Endothelial cell of umbilical vein (primary cell): ENCODE measurements at regions not wholly inside any gene's neighbourhood (a gene's known extent, or its start where the extent isn't known, plus 50 kb on each side); places are given as distances from the start of the nearest gene placed in this dataset.

Source experiments
- BruUV-seq: library from RNA; stranded (reverse); fragments of 400-500 nt; replicated peaks from 2 replicates; lab custom pipeline; 2021; lab: Mats Ljungman, UMichigan
- CTCF ChIA-PET: fragments of 300-600, 350-600 bp; sonication (Branson Sonifier 250); formaldehyde crosslinking; loops from one replicate; lab custom pipeline; 2021; ENCODE audit warnings: antibody characterized with exemption, inconsistent platforms; lab: Charles Lee
- POLR2A ChIA-PET: fragments of 300-600, 350-600 bp; sonication (Branson Sonifier 250); formaldehyde crosslinking; loops from one replicate; lab custom pipeline; 2021; ENCODE audit warnings: antibody characterized with exemption, inconsistent platforms; lab: Charles Lee
- DNase-seq: peaks from one replicate; pipeline ENCODE4 v3.0.0-alpha.2; 2011; ENCODE audit warnings: low read depth, low spot score
- FAIRE-seq: peaks from 2 replicates; lab custom pipeline; 2011; peaks lifted over from hg19 to GRCh38; lab: Jason Lieb, UNC
- H2AFZ ChIP-seq: 2 replicates; pipeline ENCODE4 v1.6.0; 2012; ENCODE audit warnings: low read depth, low read length, control low read depth, inconsistent platforms
- H3K27ac ChIP-seq: 2 replicates; pipeline ENCODE4 v1.5.1; 2011; ENCODE audit warnings: low read depth, mild to moderate bottlenecking, control low read depth, low read length, moderate library complexity; ENCODE audit not compliant: insufficient read depth
- H3K27me3 ChIP-seq, 2 experiments: 2 replicates each; pipeline versions ENCODE4 v1.6.0 to v1.6.1; 2011; ENCODE audit warnings: low read length in 2 of 2, mixed read lengths in 1 of 2; ENCODE audit not compliant: control insufficient read depth in 2 of 2, insufficient read depth in 2 of 2
- H3K36me3 ChIP-seq, 2 experiments: 2 replicates in 1 of 2; 3 replicates in 1 of 2; pipeline ENCODE4 v1.5.1; 2011; ENCODE audit warnings: low read length in 2 of 2, mild to moderate bottlenecking in 1 of 2, moderate library complexity in 1 of 2; ENCODE audit not compliant: control insufficient read depth in 2 of 2, insufficient read depth in 2 of 2; ENCODE audit errors: extremely low read depth in 1 of 2
- H3K4me1 ChIP-seq: 3 replicates; pipeline ENCODE4 v1.5.1; 2011; ENCODE audit warnings: mild to moderate bottlenecking, low read length; ENCODE audit not compliant: control insufficient read depth, insufficient read depth; ENCODE audit errors: extremely low read depth
- H3K4me2 ChIP-seq: 2 replicates; pipeline ENCODE4 v1.6.1; 2011; ENCODE audit warnings: low read length, control low read depth, mixed read lengths; ENCODE audit not compliant: insufficient read depth
- H3K4me3 ChIP-seq, 3 experiments: fragments of 200-600 bp in 1 of 3; sonication (generic), shearing (Covaris generic) in 1 of 3; replicated peaks in 1 of 3; 2 replicates each; pipeline ENCODE4 v1.5.1; 2011 to 2016; ENCODE audit warnings: control low read depth in 3 of 3, low read length in 3 of 3, mild to moderate bottlenecking in 2 of 3, inconsistent platforms in 1 of 3, low read depth in 1 of 3, moderate library complexity in 1 of 3; ENCODE audit not compliant: insufficient read depth in 1 of 3
- H3K79me2 ChIP-seq: 2 replicates; pipeline ENCODE4 v1.6.0; 2012; ENCODE audit warnings: low read length, inconsistent platforms; ENCODE audit not compliant: control insufficient read depth, insufficient read depth
- H3K9ac ChIP-seq: replicated peaks from 2 replicates; pipeline ENCODE3; 2011; ENCODE audit warnings: low read length, control low read depth; ENCODE audit not compliant: insufficient read depth; ENCODE audit errors: extremely low read depth
- H3K9me1 ChIP-seq: replicated peaks from 3 replicates; pipeline ENCODE4 v1.6.0; 2011; ENCODE audit warnings: mild to moderate bottlenecking, low read length; ENCODE audit not compliant: control insufficient read depth, insufficient read depth; ENCODE audit errors: extremely low read depth
- H3K9me3 ChIP-seq: replicated peaks from 2 replicates; pipeline ENCODE4 v1.5.1; 2012; ENCODE audit warnings: low read length, inconsistent platforms; ENCODE audit not compliant: control insufficient read depth, insufficient read depth
- H4K20me1 ChIP-seq: replicated peaks from 2 replicates; pipeline ENCODE3; 2011; ENCODE audit warnings: mild to moderate bottlenecking, low read length; ENCODE audit not compliant: control insufficient read depth, insufficient read depth; ENCODE audit errors: extremely low read depth
- EZH2 ChIP-seq: IDR thresholded peaks from 2 replicates; pipeline ENCODE4 v1.6.1; 2012; ENCODE audit warnings: borderline replicate concordance, low read depth, mild to moderate bottlenecking, moderate library complexity, low read length, inconsistent platforms; ENCODE audit not compliant: severe bottlenecking
- FOS ChIP-seq: IDR thresholded peaks from 2 replicates; pipeline ENCODE4 v1.6.1; 2011; ENCODE audit warnings: mild to moderate bottlenecking, low read length, moderate library complexity, borderline replicate concordance; ENCODE audit not compliant: insufficient read depth
- GATA2 ChIP-seq: IDR thresholded peaks from 2 replicates; pipeline ENCODE4 v1.7.0; 2011; ENCODE audit warnings: low read depth, mild to moderate bottlenecking, moderate library complexity, mixed read lengths, low read length; ENCODE audit not compliant: insufficient read length, insufficient read depth
- JUN ChIP-seq: IDR thresholded peaks from 2 replicates; pipeline ENCODE4 v1.6.1; 2011; ENCODE audit warnings: borderline replicate concordance, low read depth; ENCODE audit not compliant: insufficient read length, insufficient read depth
- MYC ChIP-seq: IDR thresholded peaks from one replicate; pipeline ENCODE4 v1.6.1; 2011; ENCODE audit warnings: mild to moderate bottlenecking, low read depth, low read length
- POLR2A ChIP-seq: IDR thresholded peaks from 2 replicates; pipeline ENCODE4 v1.6.1; 2012; ENCODE audit warnings: low read depth, mild to moderate bottlenecking, control low read depth, low read length
- POLR2AphosphoS5 ChIP-seq: IDR thresholded peaks from 2 replicates; pipeline ENCODE4 v1.6.1; 2012; ENCODE audit warnings: low read depth, mild to moderate bottlenecking, control low read depth, low read length, moderate library complexity; ENCODE audit not compliant: insufficient read depth
- dilution Hi-C: fragments of 300-500 bp; cut with MboI; formaldehyde crosslinking; loops from one replicate; pipeline ENCODE4 v1.15.0; 2019; ENCODE audit warnings: low sequenced_read_pairs; ENCODE audit not compliant: extremely low pct_ligation_motif_present
- intact Hi-C: fragments of 100-400 bp; cut with micrococcal nuclease; formaldehyde crosslinking; loops from one replicate; pipeline ENCODE4 v1.10.0; 2022
- TF ChIP-seq, protein P1 (sequence below): IDR thresholded peaks from 2 replicates; pipeline ENCODE4 v1.6.1; 2011; ENCODE audit not compliant: insufficient read depth, insufficient read length
- TF ChIP-seq, protein P2 (sequence below), 2 donors: IDR thresholded peaks; 1 replicate in 1 of 2; 2 replicates in 1 of 2; pipeline ENCODE4 v1.5.1; 2011; ENCODE audit warnings: low read length in 2 of 2, mild to moderate bottlenecking in 2 of 2, moderate library complexity in 2 of 2, control low read depth in 1 of 2, inconsistent platforms in 1 of 2, low read depth in 1 of 2; ENCODE audit not compliant: insufficient read depth in 1 of 2; ENCODE audit errors: extremely low read depth in 1 of 2

DNA sequence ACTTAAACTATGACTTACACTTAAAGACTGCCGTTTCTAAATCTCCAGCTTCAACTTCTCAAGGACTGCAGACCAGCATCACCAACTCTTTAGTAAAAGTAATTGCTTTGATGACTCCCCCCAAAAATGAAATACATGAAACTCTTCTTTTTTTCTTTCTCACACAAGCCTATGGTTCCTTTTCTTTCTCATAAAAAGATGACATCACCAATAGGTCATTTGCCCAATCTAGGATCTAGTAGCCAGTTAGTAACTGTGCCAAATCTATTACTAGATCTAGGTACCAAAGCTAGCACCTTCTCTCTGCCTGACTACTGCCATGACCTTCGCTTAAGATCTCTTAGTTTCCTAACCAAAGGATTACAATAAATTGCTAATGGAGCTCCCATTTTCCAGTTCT lies 1266.0 kb upstream of the ADGRL4 start:
- H3K79me2 ChIP-seq, result no peaks in the 10 kb centered on the region
- POLR2A ChIA-PET, result no interaction called here
- FAIRE-seq, result no peak
- dilution Hi-C loops (no loop called here), intact Hi-C loops (no loop called here)
- BruUV-seq, result no TSS peak
- no peak overlapping the region for H3K9ac ChIP-seq
- H3K27me3 ChIP-seq, result no peaks in the 10 kb centered on the region
- no peaks in the 10 kb centered on the region for H3K9me3 ChIP-seq
- no peaks in the 10 kb centered on the region for H4K20me1 ChIP-seq
- CTCF ChIA-PET, result no interaction called here
- H3K27ac ChIP-seq, result no peak overlapping the region
- no peaks in the 10 kb centered on the region for H3K9me1 ChIP-seq
- DNase-seq, result no peak
- no peak overlapping the region for H3K4me2 ChIP-seq
- no peaks in the 10 kb centered on the region for H3K4me1 ChIP-seq
- TF ChIP-seq EZH2 (no peak), GATA2 (no peak), MYC (no peak), FOS (no peak), POLR2AphosphoS5 (no peak), JUN (no peak), POLR2A (no peak)
- TF ChIP-seq, protein P1, sequence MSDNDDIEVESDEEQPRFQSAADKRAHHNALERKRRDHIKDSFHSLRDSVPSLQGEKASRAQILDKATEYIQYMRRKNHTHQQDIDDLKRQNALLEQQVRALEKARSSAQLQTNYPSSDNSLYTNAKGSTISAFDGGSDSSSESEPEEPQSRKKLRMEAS, result no peak
- TF ChIP-seq, protein P2, sequence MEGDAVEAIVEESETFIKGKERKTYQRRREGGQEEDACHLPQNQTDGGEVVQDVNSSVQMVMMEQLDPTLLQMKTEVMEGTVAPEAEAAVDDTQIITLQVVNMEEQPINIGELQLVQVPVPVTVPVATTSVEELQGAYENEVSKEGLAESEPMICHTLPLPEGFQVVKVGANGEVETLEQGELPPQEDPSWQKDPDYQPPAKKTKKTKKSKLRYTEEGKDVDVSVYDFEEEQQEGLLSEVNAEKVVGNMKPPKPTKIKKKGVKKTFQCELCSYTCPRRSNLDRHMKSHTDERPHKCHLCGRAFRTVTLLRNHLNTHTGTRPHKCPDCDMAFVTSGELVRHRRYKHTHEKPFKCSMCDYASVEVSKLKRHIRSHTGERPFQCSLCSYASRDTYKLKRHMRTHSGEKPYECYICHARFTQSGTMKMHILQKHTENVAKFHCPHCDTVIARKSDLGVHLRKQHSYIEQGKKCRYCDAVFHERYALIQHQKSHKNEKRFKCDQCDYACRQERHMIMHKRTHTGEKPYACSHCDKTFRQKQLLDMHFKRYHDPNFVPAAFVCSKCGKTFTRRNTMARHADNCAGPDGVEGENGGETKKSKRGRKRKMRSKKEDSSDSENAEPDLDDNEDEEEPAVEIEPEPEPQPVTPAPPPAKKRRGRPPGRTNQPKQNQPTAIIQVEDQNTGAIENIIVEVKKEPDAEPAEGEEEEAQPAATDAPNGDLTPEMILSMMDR (IDR thresholded peaks at IDR 0.05; ENCODE audit: extremely low read depth in 1 of 2, insufficient read depth in 1 of 2, low read depth in 1 of 2, low read length in 2 of 2), result no peak
- H2AFZ ChIP-seq, result no peak overlapping the region
- no peaks in the 10 kb centered on the region for H3K36me3 ChIP-seq
- H3K4me3 ChIP-seq, result no peak overlapping the region
